Heart right ventricle (tissue), 16 donors: ENCODE measurements at regions not wholly inside any gene's neighbourhood (a gene's known extent, or its start where the extent isn't known, plus 50 kb on each side); places are given as distances from the start of the nearest gene placed in this dataset.
"Not testable (repeated sequence)": the region's sequence is repeated elsewhere in the genome, so short reads cannot be mapped to it uniquely, and the experiment has no call there.

Experiments
- ATAC-seq, 8 donors: fragments of 200-7000 bp; cut with Tn5 transposase; one replicate each; pipeline ENCODE4 v1.9.1; 2020; ENCODE audit warnings: mild to moderate bottlenecking in 8 of 8, moderate library complexity in 8 of 8, moderate number of reproducible peaks in 1 of 8
- DNase-seq, 2 donors: peaks; one replicate each; pipeline ENCODE4 v3.0.0-alpha.2; 2020
- H3K27ac ChIP-seq, 10 donors: fragments of 200-600 bp; sonication (generic) in 2 of 10; one replicate each; pipeline versions ENCODE4 v1.5.0 to v1.8.0; 2020 to 2022; ENCODE audit warnings: mild to moderate bottlenecking in 3 of 10
- H3K27me3 ChIP-seq, 7 donors: fragments of 200-600 bp; one replicate each; pipeline ENCODE4 v1.8.0; 2021 to 2022; ENCODE audit warnings: mild to moderate bottlenecking in 2 of 7
- H3K36me3 ChIP-seq, 9 donors: fragments of 200-600 bp; sonication (generic) in 1 of 9; one replicate each; pipeline versions ENCODE4 v1.5.0 to v1.8.0; 2020 to 2022; ENCODE audit warnings: mild to moderate bottlenecking in 2 of 9
- H3K4me1 ChIP-seq, 9 donors: fragments of 200-600 bp; sonication (generic) in 1 of 9; one replicate each; pipeline versions ENCODE4 v1.5.0 to v1.8.0; 2020 to 2022; ENCODE audit warnings: mild to moderate bottlenecking in 4 of 9
- H3K4me3 ChIP-seq, 10 donors: fragments of 200-600 bp; sonication (generic) in 2 of 10; one replicate each; pipeline versions ENCODE4 v1.5.0 to v1.8.0; 2020 to 2022; ENCODE audit warnings: mild to moderate bottlenecking in 7 of 10, moderate library complexity in 2 of 10
- H3K9me3 ChIP-seq, 11 donors: fragments of 200-600 bp in 10 of 11; sonication (generic) in 2 of 11; one replicate each; pipeline versions ENCODE4 v1.5.0 to v1.8.0; 2013 to 2022; ENCODE audit warnings: mild to moderate bottlenecking in 2 of 11, control low read depth in 1 of 11, moderate library complexity in 1 of 11
- WGBS, 2 donors: extraction: QIAGEN DNeasy Blood & Tissue Kit; methylation state at CpG; one replicate each; pipeline ENCODE4 v1.1.7; 2013; ENCODE audit warnings: inconsistent platforms in 1 of 2; 5-methylcytosine and 5-hydroxymethylcytosine counted together
- intact Hi-C, 10 donors: fragments of 100-400 bp; cut with DNase I; formaldehyde crosslinking; loops; one replicate each; pipeline versions ENCODE4 v1.11.1 to v1.14.2; 2022
- TF ChIP-seq, protein P1 (sequence below), 9 donors: fragments of 200-600 bp; sonication (generic) in 2 of 9; IDR thresholded peaks; one replicate each; pipeline versions ENCODE4 v1.5.0 to v1.8.0; 2021 to 2022; ENCODE audit warnings: antibody characterized with exemption in 9 of 9, mild to moderate bottlenecking in 5 of 9, moderate library complexity in 1 of 9
- donor health status: Arrhythmogenic right ventricular cardiomyopathy.
- donor health status: ischemic (EF 13 %, LVEDD 7.1; RV severe dilation, severe dysfunction).
- donor health status: healthy with polysubstance abuse.
- donor health status: DM: no; HTN: yes; CAD: no.
- donor health status: DM: no; HTN: no; CAD: no.
- donor health status: ischemic (EF 25% LVEDD 6.9; RV normal size, moderate dysfunction).
- donor health status: ischemic (EF 25% LVEDD 5.7; RV mildly dilated, moderate dysfunction).
- donor health status: healthy.
- donor health status: DM: yes; HTN: yes; CAD: no.
- donor health status: Ischemic cardiomyopathy.
- donor health status: ischemic (EF 35%, LVEDD 5.7; RV mildly dilated, moderate dysfunction).
- donor health status: nonischemic (EF 11% LVEDD 7.7; RV severe dilation, severe dysfunction).
- donor health status: DM: yes; HTN: yes; CAD: no.
- donor health status: PGD.
- donor health status: ischemic (EF 29% LVEDD 5.4; RV normal size, mild dysfunction).
- donor health status: nonischemic (EF 23%, LVEDD 6.1; RV moderate dilation, normal function).

- peaks cover 0 to 25% (median 6%) of the 10 kb centered on the region in 11 donors for H3K9me3 ChIP-seq
- H3K4me3 ChIP-seq: no peak overlapping the region
- H3K27me3 ChIP-seq: no peaks in the 10 kb centered on the region
- no peak for ATAC-seq
- TF ChIP-seq, protein P1, sequence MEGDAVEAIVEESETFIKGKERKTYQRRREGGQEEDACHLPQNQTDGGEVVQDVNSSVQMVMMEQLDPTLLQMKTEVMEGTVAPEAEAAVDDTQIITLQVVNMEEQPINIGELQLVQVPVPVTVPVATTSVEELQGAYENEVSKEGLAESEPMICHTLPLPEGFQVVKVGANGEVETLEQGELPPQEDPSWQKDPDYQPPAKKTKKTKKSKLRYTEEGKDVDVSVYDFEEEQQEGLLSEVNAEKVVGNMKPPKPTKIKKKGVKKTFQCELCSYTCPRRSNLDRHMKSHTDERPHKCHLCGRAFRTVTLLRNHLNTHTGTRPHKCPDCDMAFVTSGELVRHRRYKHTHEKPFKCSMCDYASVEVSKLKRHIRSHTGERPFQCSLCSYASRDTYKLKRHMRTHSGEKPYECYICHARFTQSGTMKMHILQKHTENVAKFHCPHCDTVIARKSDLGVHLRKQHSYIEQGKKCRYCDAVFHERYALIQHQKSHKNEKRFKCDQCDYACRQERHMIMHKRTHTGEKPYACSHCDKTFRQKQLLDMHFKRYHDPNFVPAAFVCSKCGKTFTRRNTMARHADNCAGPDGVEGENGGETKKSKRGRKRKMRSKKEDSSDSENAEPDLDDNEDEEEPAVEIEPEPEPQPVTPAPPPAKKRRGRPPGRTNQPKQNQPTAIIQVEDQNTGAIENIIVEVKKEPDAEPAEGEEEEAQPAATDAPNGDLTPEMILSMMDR (IDR thresholded peaks at IDR 0.05): peak in 2 of 9 donors; percentile 19 to 28
- no peak for DNase-seq
- no peak overlapping the region for H3K27ac ChIP-seq
- no peaks in the 10 kb centered on the region for H3K4me1 ChIP-seq
- intact Hi-C loops: no loop called here
- no peaks in the 10 kb centered on the region for H3K36me3 ChIP-seq
- 75 to 83% methylated on average over 1 of the region's 1 CpG for WGBS, 2 donors
Measured at GRCh38 chr5:162593881-162594280, 526.3 kb downstream of the GABRG2 start.

DNA sequence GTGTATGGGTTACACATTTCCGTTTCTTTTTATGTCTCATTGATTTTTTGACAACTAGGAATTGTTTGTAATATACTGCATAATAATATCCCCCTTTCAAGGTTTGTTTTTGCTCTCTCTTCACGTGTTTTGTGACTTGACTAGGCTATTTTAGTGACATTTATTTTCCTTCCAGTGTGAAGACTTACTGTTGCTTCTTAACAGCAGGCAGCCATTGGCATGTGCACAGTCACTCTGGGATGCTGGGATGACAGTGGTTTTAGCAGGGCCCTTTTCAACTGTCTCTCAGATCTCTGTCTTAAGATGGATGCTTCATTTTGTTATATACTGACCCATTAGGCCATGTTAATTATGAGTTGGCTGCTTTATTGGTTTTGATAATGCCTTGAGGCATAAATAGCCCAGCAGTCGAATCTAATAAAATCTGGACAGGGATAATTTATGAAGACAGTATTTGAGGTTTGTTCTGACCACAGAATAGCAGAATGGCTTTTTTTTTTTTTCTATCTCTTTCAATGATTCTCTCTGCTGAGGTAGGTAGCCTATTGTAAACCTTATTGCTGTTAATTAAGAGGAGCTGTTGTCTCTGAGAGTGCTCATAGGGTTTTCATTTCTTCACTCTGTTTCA is 536.0 kb downstream of the GABRG2 start:
- no peaks in the 10 kb centered on the region for H3K4me1 ChIP-seq
- intact Hi-C loops: no loop called here
- no peak for DNase-seq
- H3K27me3 ChIP-seq: no peaks in the 10 kb centered on the region
- TF ChIP-seq, protein P1 (IDR thresholded peaks at IDR 0.05): no peak
- no peak overlapping the region for H3K27ac ChIP-seq
- H3K36me3 ChIP-seq: no peaks in the 10 kb centered on the region
- ATAC-seq: no peak
- peaks cover 0 to 30% (median 10%) of the 10 kb centered on the region in 11 donors for H3K9me3 ChIP-seq
- WGBS, 2 donors: 43 to 45% methylated on average over 3 of the region's 3 CpGs
- no peak overlapping the region for H3K4me3 ChIP-seq

GRCh38 chr5:162607879-162608278 is 540.3 kb downstream of the GABRG2 start:
- Histone ChIP-seq H3K9me3 (peaks cover 0 to 4% (median 0%) of the 10 kb centered on the region in 11 donors), H3K27ac (no peak overlapping the region), H3K4me1 (no peaks in the 10 kb centered on the region), H3K27me3 (no peaks in the 10 kb centered on the region), H3K4me3 (no peak overlapping the region), H3K36me3 (no peaks in the 10 kb centered on the region)
- DNase-seq (no peak), ATAC-seq (no peak)
- WGBS, 2 donors: 65 to 66% methylated on average over 4 of the region's 4 CpGs
- TF ChIP-seq, protein P1 (IDR thresholded peaks at IDR 0.05): peak in 1 of 9 donors; percentile 8
- intact Hi-C loops: no loop called here

DNA sequence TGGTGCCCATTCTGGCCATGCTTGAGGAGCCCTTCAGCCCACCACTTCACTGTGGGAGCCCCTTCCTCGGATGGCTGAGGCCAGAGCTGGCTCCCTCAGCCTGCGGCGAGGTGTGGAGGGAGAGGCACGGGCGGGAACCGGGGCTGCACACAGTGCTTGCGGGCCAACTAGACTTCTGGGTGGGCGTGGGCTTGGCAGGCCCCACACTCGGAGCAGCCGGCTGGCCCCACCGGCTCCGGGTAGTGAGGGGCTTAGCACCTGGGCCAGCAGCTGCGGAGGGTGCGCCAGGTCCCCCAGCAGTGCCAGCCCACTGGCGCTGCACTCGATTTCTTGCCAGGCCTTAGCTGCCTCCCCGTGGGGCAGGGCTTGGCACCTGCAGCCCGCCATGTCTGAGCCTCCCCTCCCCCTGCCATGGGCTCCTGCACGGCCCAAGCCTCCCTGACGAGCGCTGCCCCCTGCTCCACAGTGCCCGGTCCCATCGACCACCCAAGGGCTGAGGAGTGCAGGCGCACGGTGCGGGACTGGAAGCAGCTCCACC is 554.2 kb downstream of the GABRG2 start:
- H3K36me3 ChIP-seq, intact Hi-C loops, H3K4me3 ChIP-seq, DNase-seq, ATAC-seq, H3K27ac ChIP-seq, H3K4me1 ChIP-seq, H3K27me3 ChIP-seq: not testable (repeated sequence)
- peaks cover 0 to 54% (median 0%) of the 10 kb centered on the region in 11 donors for H3K9me3 ChIP-seq
- 92 to 94% methylated on average over 26 of the region's 26 CpGs for WGBS, 2 donors

- Histone ChIP-seq H3K27ac (no peak overlapping the region), H3K4me3 (no peak overlapping the region), H3K27me3 (no peaks in the 10 kb centered on the region), H3K9me3 (peaks cover 0 to 67% (median 3%) of the 10 kb centered on the region in 11 donors), H3K4me1 (no peaks in the 10 kb centered on the region), H3K36me3 (no peaks in the 10 kb centered on the region)
- 84% methylated on average over 5 of the region's 5 CpGs for WGBS, 2 donors
- DNase-seq (no peak), ATAC-seq (no peak)
- intact Hi-C loops: no loop called here
- TF ChIP-seq, protein P1 (IDR thresholded peaks at IDR 0.05): no peak
Measured at GRCh38 chr5:162624110-162624509, 556.5 kb downstream of the GABRG2 start.
